ENCODE measurements at regions not wholly inside any gene's neighbourhood (a gene's known extent, or its start where the extent isn't known, plus 50 kb on each side); places are given as distances from the start of the nearest gene placed in this dataset.
A peak's percentile ranks its signal among the peaks of the same experiment; 100 is the strongest.
"Not testable (repeated sequence)": the region's sequence is repeated elsewhere in the genome, so short reads cannot be mapped to it uniquely, and the experiment has no call there.

GRCh38 chr10:43939389-43939938, 290.8 kb upstream of the ZNF32 start:
- no peak for DNase-seq (ENCODE audit: low read depth)

GRCh38 chr10:43938810-43939209, 290.1 kb upstream of the ZNF32 start:
- no peak for DNase-seq (ENCODE audit: low read depth)

- no peak for DNase-seq (ENCODE audit: low read depth)
These were observed 282.7 kb upstream of the ZNF32 start for GRCh38 chr10:43931308-43931930.

GRCh38 chr10:43930777-43931176, 282.1 kb upstream of the ZNF32 start:
- no peak for DNase-seq (ENCODE audit: low read depth)

- DNase-seq (ENCODE audit: low read depth) = no peak
These were observed 281.6 kb upstream of the ZNF32 start for GRCh38 chr10:43930243-43930642.

- DNase-seq (ENCODE audit: low read depth) = no peak
These were observed 280.4 kb upstream of the ZNF32 start for GRCh38 chr10:43929122-43929521.

- DNase-seq (ENCODE audit: low read depth) = no peak
These were observed 279.8 kb upstream of the ZNF32 start for GRCh38 chr10:43928425-43928968.

- no peak for DNase-seq (ENCODE audit: low read depth)
These were observed 278.3 kb upstream of the ZNF32 start for GRCh38 chr10:43926875-43927406.

- DNase-seq (ENCODE audit: low read depth) = no peak
These were observed 277.7 kb upstream of the ZNF32 start for GRCh38 chr10:43926371-43926770.

GRCh38 chr10:43925793-43926192, 277.1 kb upstream of the ZNF32 start:
- no peak for DNase-seq (ENCODE audit: low read depth)

GRCh38 chr10:43923328-43923727, 274.6 kb upstream of the ZNF32 start:
- no peak for DNase-seq (ENCODE audit: low read depth)

GRCh38 chr10:43922335-43923280, 273.9 kb upstream of the ZNF32 start:
- DNase-seq (ENCODE audit: low read depth) = peak; percentile 17

GRCh38 chr10:43921881-43922280, 273.2 kb upstream of the ZNF32 start:
- no peak for DNase-seq (ENCODE audit: low read depth)

- DNase-seq (ENCODE audit: low read depth) = no peak
These were observed 272.8 kb upstream of the ZNF32 start for GRCh38 chr10:43921478-43921877.

- not testable (repeated sequence) for DNase-seq (ENCODE audit: low read depth)
These were observed 271.6 kb upstream of the ZNF32 start for GRCh38 chr10:43920236-43920758.

GRCh38 chr10:43913676-43914235, 265.1 kb upstream of the ZNF32 start:
- no peak for DNase-seq (ENCODE audit: low read depth)

GRCh38 chr10:43912469-43912868, 263.8 kb upstream of the ZNF32 start:
- DNase-seq (ENCODE audit: low read depth) = no peak

- no peak for DNase-seq (ENCODE audit: low read depth)
These were observed 257.8 kb upstream of the ZNF32 start for GRCh38 chr10:43906490-43906889.

- DNase-seq (ENCODE audit: low read depth) = no peak
These were observed 257.0 kb upstream of the ZNF32 start for GRCh38 chr10:43905512-43906236.

- no peak for DNase-seq (ENCODE audit: low read depth)
These were observed 256.2 kb upstream of the ZNF32 start for GRCh38 chr10:43904844-43905243.

- no peak for DNase-seq (ENCODE audit: low read depth)
These were observed 255.6 kb upstream of the ZNF32 start for GRCh38 chr10:43904301-43904700.

Measured in CMK (cell line).